ENCODE measurements at regions not wholly inside any gene's neighbourhood (a gene's known extent, or its start where the extent isn't known, plus 50 kb on each side); places are given as distances from the start of the nearest gene placed in this dataset.

DNA sequence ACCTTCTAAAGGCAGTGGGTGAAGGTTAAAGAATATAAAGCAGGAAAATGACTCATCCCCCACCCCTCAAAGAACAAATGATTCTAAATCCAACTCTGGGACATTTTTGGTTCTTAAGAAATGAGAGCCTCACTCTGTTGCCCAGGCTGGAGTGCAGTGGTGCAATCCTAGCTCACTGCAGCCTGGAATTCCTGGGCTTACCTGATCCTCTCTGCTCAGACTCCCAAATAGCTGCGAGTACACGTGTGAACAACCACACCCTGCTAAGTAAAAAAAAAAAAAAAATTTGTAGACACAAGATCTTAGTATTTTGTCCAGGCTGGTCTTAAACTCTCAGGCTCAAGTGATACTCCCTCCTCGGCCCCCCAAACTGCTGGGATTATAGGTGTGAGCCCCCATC, 298.8 kb upstream of the MAF start:
- Histone ChIP-seq H3K9me3 (no peaks in the 10 kb centered on the region), H3K36me3 (no peaks in the 10 kb centered on the region), H3K4me3 (no peak overlapping the region), H3K27me3 (no peaks in the 10 kb centered on the region), H3K27ac (no peak overlapping the region), H3K4me1 (no peaks in the 10 kb centered on the region)
- intact Hi-C loops (cut with DNase I; ENCODE audit: low total_unique reads): no loop called here
- no peak for DNase-seq
- TF ChIP-seq, protein P1, sequence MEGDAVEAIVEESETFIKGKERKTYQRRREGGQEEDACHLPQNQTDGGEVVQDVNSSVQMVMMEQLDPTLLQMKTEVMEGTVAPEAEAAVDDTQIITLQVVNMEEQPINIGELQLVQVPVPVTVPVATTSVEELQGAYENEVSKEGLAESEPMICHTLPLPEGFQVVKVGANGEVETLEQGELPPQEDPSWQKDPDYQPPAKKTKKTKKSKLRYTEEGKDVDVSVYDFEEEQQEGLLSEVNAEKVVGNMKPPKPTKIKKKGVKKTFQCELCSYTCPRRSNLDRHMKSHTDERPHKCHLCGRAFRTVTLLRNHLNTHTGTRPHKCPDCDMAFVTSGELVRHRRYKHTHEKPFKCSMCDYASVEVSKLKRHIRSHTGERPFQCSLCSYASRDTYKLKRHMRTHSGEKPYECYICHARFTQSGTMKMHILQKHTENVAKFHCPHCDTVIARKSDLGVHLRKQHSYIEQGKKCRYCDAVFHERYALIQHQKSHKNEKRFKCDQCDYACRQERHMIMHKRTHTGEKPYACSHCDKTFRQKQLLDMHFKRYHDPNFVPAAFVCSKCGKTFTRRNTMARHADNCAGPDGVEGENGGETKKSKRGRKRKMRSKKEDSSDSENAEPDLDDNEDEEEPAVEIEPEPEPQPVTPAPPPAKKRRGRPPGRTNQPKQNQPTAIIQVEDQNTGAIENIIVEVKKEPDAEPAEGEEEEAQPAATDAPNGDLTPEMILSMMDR (IDR thresholded peaks at IDR 0.05): no peak

DNA sequence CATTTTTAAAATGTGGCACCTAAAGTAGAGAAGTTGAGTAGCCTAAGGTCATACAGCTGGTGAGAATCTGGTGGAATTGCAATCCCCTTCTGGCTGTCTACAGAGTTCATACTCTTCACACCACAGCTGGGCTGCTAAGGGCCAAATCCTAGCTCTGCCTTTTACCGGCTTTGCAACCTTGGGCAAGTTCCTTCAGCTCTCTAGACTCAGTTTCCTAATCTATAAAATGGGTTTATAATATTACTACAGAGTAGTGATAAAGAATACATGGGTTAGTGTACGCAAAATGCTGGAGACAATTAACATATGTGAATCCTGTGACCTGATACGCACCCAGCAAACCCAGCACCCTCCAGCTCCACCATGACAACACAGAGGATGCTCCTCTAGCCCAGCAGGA, 298.2 kb upstream of the MAF start:
- Histone ChIP-seq H3K4me3 (no peak overlapping the region), H3K9me3 (no peaks in the 10 kb centered on the region), H3K4me1 (no peaks in the 10 kb centered on the region), H3K27ac (no peak overlapping the region), H3K36me3 (no peaks in the 10 kb centered on the region), H3K27me3 (no peaks in the 10 kb centered on the region)
- DNase-seq: no peak
- intact Hi-C loops (cut with DNase I; ENCODE audit: low total_unique reads): no loop called here
- TF ChIP-seq, protein P1 (IDR thresholded peaks at IDR 0.05): no peak

DNA sequence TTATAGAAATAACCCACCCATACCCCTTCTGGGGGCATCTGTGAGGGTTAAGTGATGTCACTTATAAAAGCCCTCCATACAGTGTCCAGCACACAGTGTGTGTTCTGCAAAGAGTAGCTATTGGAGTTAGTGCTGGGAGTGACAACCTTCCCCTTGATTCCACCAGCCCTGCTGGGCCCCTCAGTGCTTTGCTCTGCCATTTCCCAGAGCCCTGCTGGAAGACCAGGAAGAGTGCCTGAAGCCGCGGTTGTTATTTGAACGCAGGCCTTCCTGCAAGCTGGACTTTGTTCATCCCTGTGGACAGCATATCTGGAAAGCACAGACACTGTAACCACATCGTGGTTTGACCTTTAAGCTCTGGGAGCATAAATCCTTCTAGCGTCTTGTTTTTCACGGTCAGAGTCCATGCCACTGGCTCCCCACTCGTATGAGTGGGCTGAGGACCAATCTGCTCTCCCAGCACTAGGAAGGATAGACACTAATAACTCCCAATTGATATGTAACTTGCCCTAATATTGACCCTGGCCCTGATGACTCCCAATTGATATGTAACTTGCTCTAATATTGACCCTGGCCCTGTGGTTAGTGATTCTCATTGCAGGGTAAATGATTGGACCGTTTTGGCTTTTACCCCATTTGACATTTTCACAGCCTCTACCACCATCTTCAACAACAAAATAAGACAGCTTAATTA, 297.1 kb upstream of the MAF start:
- H3K27ac ChIP-seq: no peak overlapping the region

DNA sequence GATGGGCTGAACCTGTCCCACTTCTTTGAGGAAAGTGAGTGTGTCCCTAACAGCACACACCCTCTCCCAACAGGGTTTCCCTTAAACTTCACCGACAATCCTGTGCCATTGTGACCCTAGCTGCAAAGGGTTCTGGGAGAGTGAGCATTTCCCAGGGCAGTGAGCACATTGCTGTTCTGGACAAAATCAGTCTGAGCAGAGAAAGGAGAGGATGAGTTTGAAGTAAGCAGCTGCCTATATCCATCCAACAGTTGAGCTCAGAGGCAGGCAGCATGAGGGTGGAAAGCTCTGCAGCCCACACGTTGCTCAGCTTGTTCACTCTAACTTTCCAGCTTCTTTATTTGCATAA, 296.5 kb upstream of the MAF start:
- intact Hi-C loops (cut with DNase I; ENCODE audit: low total_unique reads): no loop called here
- Histone ChIP-seq H3K36me3 (no peaks in the 10 kb centered on the region), H3K27me3 (no peaks in the 10 kb centered on the region), H3K27ac (no peak overlapping the region), H3K4me3 (no peak overlapping the region), H3K4me1 (no peaks in the 10 kb centered on the region), H3K9me3 (no peaks in the 10 kb centered on the region)
- DNase-seq: no peak
- TF ChIP-seq, protein P1 (IDR thresholded peaks at IDR 0.05): no peak

More for the DNA sequence above, 297.1 kb upstream of the MAF start:
- intact Hi-C loops (cut with DNase I; ENCODE audit: low total_unique reads): no loop called here
- H3K9me3 ChIP-seq: no peaks in the 10 kb centered on the region
- H3K36me3 ChIP-seq: no peaks in the 10 kb centered on the region
- DNase-seq: no peak
- H3K4me1 ChIP-seq: no peaks in the 10 kb centered on the region
- H3K27me3 ChIP-seq: no peaks in the 10 kb centered on the region
- no peak overlapping the region for H3K4me3 ChIP-seq
- TF ChIP-seq, protein P1 (IDR thresholded peaks at IDR 0.05): no peak

DNA sequence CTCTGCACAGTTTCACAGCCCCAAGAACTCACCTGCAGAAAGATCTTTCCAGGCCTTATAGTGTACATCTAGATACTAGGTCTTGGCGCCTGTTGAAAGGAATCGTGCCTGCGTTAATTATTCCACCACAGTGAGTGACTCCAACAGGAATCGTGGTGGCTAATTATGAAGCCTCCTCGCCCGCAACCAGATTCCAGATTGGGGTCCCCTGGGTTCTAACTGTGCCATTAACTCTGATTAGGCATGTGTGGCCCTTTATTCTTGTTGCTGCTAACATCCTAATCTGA, 295.3 kb upstream of the MAF start:
- no peaks in the 10 kb centered on the region for H3K9me3 ChIP-seq
- no peak for DNase-seq
- no peak overlapping the region for H3K27ac ChIP-seq
- H3K4me1 ChIP-seq: no peaks in the 10 kb centered on the region
- H3K4me3 ChIP-seq: no peak overlapping the region
- intact Hi-C loops (cut with DNase I; ENCODE audit: low total_unique reads): no loop called here
- H3K27me3 ChIP-seq: no peaks in the 10 kb centered on the region
- TF ChIP-seq, protein P1 (IDR thresholded peaks at IDR 0.05): no peak
- H3K36me3 ChIP-seq: no peaks in the 10 kb centered on the region
